ENCODE measurements at regions not wholly inside any gene's neighbourhood (a gene's known extent, or its start where the extent isn't known, plus 50 kb on each side); places are given as distances from the start of the nearest gene placed in this dataset.

DNA sequence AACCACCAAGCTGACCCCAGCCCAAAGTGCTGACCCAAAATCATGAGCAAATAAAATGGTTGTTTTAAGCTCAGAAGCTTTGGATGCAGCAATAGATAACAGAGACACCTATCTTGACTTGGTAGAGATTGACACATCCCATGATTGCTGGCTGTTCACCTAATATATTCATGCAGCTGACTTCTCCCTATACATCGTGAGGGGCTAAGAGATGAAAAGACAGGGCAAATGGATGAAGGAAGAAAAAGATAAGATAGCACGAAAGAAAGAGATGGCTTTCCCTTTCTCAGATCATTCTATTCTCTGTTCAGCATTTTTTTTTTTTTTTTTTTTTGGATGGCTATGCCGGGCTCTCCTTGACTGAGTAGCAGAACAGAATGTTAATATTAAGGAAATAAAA is 141.5 kb upstream of the ADAMTS9 start:
- DNase-seq = no peak

DNA sequence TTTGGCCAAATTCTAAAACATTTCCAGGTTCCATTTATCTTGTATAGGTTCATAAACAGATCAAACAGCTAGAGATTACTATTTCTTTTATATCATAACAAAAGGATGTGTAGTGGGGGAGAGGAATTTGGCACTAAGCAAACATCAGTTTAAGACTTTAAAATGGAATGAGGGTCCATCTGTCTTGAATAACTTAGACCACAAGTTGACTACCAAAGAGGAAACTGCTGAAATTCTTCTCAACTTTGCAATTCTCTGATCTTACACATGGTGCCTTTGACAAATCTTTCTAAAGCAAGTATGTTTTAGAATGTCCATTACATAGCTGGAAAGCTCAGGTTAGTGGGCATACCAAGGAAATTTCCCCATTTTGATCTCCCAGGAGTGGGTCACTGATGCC is 140.5 kb upstream of the ADAMTS9 start:
- DNase-seq = no peak

GRCh38 chr3:64827431-64827830 is 139.6 kb upstream of the ADAMTS9 start:
- no peak for DNase-seq

DNA sequence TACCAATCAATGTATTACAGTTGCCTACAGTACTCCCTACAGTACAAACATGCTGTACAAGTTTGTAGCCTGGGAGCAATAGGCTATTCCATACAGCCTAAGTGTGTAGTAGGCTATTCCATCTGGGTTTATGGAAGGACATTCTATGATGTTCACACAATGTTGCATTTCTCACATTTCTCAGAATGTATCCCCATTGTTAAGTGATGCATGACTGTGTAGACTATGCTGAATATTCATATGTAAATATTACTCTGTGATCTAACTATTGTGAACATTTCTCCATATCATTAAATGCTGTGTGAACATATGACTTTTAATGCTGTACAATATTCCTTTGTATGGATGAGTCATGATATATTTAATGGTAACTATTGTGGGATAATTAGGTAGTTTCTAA is 139.2 kb upstream of the ADAMTS9 start:
- DNase-seq = no peak

DNA sequence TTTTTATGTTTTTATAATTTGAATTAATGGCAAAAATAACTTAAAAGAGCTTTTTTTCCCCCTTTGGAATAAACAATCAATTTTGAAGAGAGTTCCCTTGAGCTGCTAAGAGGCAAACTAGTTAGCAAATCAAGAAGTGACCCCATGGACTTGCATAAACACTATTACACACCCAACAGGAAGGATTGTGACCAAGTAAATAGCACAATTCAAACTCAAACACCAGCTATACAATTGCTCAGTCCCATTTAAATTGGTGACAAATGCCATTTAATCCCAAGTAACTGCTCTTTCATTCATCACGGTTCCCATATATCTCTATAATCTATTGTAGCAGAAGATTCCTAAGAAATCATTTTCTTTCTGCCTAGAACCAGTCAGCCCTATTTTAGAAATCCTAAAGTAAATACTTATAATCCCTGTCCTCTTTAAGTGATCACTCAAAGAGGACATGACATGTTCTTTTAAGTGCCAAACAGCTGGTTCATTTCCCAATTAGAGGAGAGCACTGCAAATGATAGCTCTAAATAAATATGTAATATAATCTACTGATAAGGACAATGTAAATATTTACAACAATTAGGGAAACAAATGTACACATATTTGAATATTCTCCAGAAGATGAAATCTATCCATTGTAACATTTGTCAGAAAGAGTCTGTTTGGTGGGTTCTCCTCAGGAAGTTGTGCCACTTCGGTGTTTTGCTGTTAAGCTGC is 137.8 kb upstream of the ADAMTS9 start:
- DNase-seq = no peak

DNA sequence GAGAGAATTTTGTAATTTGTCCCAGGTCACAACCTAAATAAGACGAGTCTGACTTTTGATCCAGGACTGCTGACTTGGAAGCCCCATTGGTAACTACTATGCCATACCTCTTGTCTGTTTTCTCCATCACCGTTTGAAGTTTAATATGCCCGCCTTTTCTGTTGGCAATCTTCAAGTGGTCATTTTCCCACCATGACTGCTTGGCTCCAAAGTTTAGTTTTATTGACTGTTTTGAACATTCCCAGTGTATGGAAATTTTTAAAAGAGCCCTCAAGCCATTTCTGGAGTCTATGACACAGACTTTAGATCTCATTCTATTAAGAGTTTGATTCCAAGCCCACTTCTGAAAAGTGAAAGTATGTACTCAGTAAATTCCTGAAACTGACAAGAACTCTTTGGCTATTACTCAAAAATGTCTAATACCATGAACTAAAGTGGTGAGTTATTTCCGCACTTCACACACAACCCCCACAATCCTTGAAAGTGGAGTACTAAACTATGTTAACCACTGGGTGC is 136.7 kb upstream of the ADAMTS9 start:
- DNase-seq = no peak

- no peak for DNase-seq
Measured at GRCh38 chr3:64818196-64818595, 130.4 kb upstream of the ADAMTS9 start.

DNA sequence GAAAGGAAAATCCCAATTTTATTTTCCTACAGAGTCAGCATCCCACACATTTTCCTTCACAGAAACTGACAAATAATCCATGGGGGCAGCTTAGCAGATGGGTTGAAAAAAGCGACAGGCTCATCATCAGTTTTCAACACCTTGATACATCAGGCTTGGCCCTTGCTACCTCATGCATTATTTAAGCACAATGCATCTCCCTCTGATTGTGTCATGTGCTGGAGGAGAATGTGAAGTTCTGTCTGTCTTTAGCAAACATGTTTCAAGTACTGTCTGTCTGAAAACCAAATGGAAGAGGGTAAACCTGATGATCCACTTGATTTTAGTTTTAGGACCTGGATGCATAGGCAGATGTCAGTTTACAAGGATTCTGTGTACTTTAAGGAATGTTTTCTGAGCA is 128.6 kb upstream of the ADAMTS9 start:
- DNase-seq = no peak

DNA sequence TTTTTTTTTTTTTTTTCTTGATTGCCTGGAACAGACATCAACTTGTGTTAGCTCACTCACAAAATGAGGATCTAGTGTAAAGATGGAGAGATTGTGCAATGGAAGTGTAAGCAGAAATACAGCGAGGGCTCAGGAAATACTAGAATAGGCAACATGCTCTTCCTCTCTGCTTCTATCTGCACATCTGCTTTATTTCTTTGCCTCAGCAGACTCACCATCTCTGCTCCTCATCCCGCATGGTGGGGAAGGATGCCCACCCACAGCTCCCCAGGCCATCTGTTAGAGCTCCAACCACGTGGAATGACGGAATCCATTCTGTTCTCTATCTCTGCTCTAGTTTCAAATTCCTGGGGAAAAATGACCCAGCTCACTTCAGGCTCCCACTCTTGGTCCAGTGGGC is 128.0 kb upstream of the ADAMTS9 start:
- no peak for DNase-seq

- no peak for DNase-seq
Measured at GRCh38 chr3:64815195-64815631, 127.4 kb upstream of the ADAMTS9 start.

- no peak for DNase-seq
Measured at GRCh38 chr3:64814351-64814750, 126.6 kb upstream of the ADAMTS9 start.

GRCh38 chr3:64813326-64813725 is 125.5 kb upstream of the ADAMTS9 start:
- DNase-seq = no peak

GRCh38 chr3:64809086-64809485 is 121.3 kb upstream of the ADAMTS9 start:
- DNase-seq = no peak

- DNase-seq = no peak
Measured at GRCh38 chr3:64808061-64808460, 120.3 kb upstream of the ADAMTS9 start.

GRCh38 chr3:64806668-64807605 is 119.1 kb upstream of the ADAMTS9 start:
- no peak for DNase-seq

- DNase-seq = no peak
Measured at GRCh38 chr3:64805978-64806377, 118.2 kb upstream of the ADAMTS9 start.

- DNase-seq = no peak
Measured at GRCh38 chr3:64805248-64805647, 117.4 kb upstream of the ADAMTS9 start.

DNA sequence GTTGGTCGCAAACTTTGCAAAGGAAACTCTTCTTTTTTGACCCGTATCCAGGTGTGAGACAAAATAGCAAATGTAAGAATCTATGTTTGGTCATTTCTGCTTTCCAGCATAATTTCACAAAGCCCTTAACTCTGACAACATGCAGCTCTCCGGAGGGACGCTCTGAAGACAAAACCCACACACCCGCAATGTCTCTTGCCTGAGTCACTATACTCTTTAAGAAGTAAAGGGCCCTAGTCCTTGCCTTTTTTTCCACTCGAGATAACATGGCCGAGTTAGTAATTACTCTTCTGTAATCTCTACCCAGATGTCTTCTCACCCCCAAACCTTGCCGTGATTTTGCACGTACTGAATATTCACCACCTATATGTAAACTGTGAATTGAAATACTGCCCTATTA is 115.7 kb upstream of the ADAMTS9 start:
- DNase-seq = no peak

DNA sequence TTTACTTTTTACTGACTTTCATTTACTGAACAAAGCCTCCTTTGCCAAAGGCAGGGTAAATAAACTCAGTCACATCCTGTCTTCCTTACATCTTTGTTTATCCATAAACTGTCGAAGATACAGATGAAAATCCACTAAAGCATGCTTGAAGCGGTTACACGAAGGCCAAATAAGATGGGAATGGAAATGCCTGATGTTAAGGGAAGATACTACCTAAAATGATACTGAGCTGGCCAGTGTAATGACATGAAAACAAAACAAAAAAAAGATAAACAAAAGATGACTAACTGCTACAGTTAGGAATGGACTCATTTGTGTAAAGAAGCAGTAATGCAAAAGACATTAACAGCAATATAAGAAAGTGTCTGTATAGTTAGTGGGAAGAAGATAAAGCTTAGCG is 114.7 kb upstream of the ADAMTS9 start:
- DNase-seq = no peak

GRCh38 chr3:64801856-64802255 is 114.1 kb upstream of the ADAMTS9 start:
- no peak for DNase-seq

- no peak for DNase-seq
Measured at GRCh38 chr3:64799606-64800005, 111.8 kb upstream of the ADAMTS9 start.

DNA sequence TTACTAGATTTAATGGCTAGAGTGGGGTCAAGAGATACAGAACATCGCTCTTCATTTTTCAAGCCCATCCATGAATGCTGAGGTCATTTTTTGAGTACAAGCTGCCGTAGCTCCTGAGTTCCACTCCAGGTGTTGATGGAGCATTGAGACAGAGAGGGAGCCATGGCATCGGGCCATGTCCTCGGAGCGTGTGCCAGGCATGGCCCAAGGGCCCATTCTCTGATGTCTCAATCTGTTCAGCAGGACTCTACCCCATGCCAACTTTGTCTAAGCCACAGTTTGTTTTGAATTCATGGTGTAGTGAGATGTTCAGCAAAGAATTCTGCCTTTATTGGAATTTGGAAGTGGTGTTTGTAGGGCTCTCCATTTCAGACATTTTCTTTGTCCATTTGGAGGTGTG is 110.5 kb upstream of the ADAMTS9 start:
- DNase-seq = no peak

- DNase-seq = no peak
Measured at GRCh38 chr3:64796607-64797399, 109.0 kb upstream of the ADAMTS9 start.
